ENCODE measurements at regions not wholly inside any gene's neighbourhood (a gene's known extent, or its start where the extent isn't known, plus 50 kb on each side); places are given as distances from the start of the nearest gene placed in this dataset.

DNA sequence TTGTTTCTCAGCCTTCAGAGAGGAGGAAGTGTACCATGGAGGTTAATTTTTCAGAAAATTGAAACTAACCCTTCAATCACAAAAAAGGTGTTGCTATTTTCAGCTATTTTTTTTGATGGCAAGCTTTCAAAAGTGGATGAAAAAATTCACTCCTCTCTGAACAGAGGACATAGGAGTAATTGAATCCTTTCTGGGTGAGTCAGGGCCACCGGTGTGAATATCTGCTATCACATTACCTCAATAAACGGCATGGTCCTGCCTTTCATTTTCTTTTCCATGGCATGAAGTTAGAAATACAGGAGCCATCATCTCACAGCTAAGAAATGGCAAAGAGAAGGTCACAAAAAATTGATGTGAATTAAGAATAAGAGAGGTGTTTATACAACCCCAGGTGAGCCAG is 90.2 kb upstream of the CCDC112 start:
- Histone ChIP-seq H4K20me1 (ENCODE audit: control insufficient read depth, insufficient read depth, insufficient read length) (no peaks in the 10 kb centered on the region), H3K23ac (ENCODE audit: insufficient read length, low read depth, low read length) (no peak overlapping the region), H3K4me1 (ENCODE audit: insufficient read depth, low read length) (no peaks in the 10 kb centered on the region), H2BK15ac (ENCODE audit: low read depth, low read length) (no peak overlapping the region), H3K79me2 (ENCODE audit: insufficient read depth, low read length) (no peaks in the 10 kb centered on the region), H3K56ac (ENCODE audit: insufficient read length, low read depth, low read length) (no peak overlapping the region), H3K79me1 (ENCODE audit: insufficient read depth, low read depth, low read length, poor library complexity, severe bottlenecking) (no peaks in the 10 kb centered on the region), H3K23me2 (ENCODE audit: insufficient read length, low read depth, low read length, poor library complexity, severe bottlenecking) (no peaks in the 10 kb centered on the region), H3T11ph (ENCODE audit: low read length) (no peak overlapping the region), H3K4ac (ENCODE audit: low read depth, low read length) (no peak overlapping the region), H2AK5ac (ENCODE audit: insufficient read length, low read length) (no peak overlapping the region), H2BK5ac (ENCODE audit: insufficient read length, low read length) (no peak overlapping the region), H3K4me2 (ENCODE audit: insufficient read depth, insufficient read length, low read length) (no peak overlapping the region), H2AFZ (ENCODE audit: low read length) (no peak overlapping the region), H3K27ac (ENCODE audit: insufficient read length, low read depth, low read length) (no peak overlapping the region), H3K14ac (ENCODE audit: insufficient read depth, low read length) (no peak overlapping the region), H2BK20ac (ENCODE audit: low read depth, low read length, poor library complexity, severe bottlenecking) (no peak overlapping the region), H3K9ac (ENCODE audit: extremely low read depth, insufficient read length, low read length) (no peak overlapping the region), H3K9me3 (ENCODE audit: control insufficient read depth, low read depth, low read length) (no peaks in the 10 kb centered on the region), H4K8ac (replicated peaks; ENCODE audit: insufficient read length, low read depth, low read length) (no peak overlapping the region), H3K18ac (ENCODE audit: insufficient read length, low read depth, low read length) (no peak overlapping the region), H2BK120ac (ENCODE audit: low read depth, low read length, poor library complexity, severe bottlenecking) (no peak overlapping the region), H2BK12ac (ENCODE audit: insufficient read length, low read depth, low read length) (no peak overlapping the region), H4K5ac (ENCODE audit: insufficient read length, low read depth, low read length) (no peak overlapping the region), H4K91ac (ENCODE audit: insufficient read length, low read depth, low read length) (no peak overlapping the region), H3K27me3 (ENCODE audit: insufficient read depth, low read length) (no peaks in the 10 kb centered on the region)
- peaks cover 3% of the 10 kb centered on the region in 2 experiments; a peak in 3 of 4 replicates for H3K4me1 Mint-ChIP-seq
- H3K27me3 Mint-ChIP-seq (ENCODE audit: low read depth), result no peaks in the 10 kb centered on the region
- H3K36me3 Mint-ChIP-seq (ENCODE audit: insufficient read depth in 1 of 3, low read depth in 3 of 3), result no peaks in the 10 kb centered on the region; a peak in 1 of 7 replicates
- H3K27ac Mint-ChIP-seq, result no peak overlapping the region
- no peak overlapping the region for H3K4me3 Mint-ChIP-seq
- DNase-seq, result no peak
- no peaks in the 10 kb centered on the region for H3K9me3 Mint-ChIP-seq
- TF ChIP-seq CTCF (conservative IDR thresholded peaks at IDR 0.05), result no peak
- no CpG with 5 or more reads among the region's 2 CpGs for WGBS (ENCODE audit: extremely low coverage, insufficient read length, low lambda C conversion rate)
